GM10266 (cell line): ENCODE measurements at regions not wholly inside any gene's neighbourhood (a gene's known extent, or its start where the extent isn't known, plus 50 kb on each side); places are given as distances from the start of the nearest gene placed in this dataset.
"Not testable (repeated sequence)": the region's sequence is repeated elsewhere in the genome, so short reads cannot be mapped to it uniquely, and the experiment has no call there.

Experiments
- DNase-seq: peaks from one replicate; pipeline ENCODE4 v3.0.0; 2012; ENCODE audit errors: extremely low spot score

DNA sequence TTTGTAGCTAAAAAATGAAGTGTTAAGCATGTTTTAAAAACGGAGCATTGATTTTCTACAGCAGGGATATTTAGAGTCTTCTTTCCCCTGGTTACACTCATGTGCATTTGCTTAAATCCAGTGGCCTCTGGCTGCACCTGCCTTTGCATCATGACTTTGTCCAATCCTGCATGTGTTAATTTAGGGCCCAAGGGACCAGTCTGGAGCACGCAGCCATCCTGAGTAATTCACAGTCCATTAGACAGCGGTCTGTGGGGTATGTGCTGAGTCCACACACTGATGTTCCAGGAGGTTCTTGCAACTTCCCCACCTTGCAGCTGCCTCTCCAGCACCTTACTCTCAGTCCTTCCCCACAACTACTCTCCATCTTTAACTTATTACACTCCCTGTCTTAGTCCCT, 60.7 kb upstream of the DPP6 start:
- DNase-seq, result not testable (repeated sequence)

DNA sequence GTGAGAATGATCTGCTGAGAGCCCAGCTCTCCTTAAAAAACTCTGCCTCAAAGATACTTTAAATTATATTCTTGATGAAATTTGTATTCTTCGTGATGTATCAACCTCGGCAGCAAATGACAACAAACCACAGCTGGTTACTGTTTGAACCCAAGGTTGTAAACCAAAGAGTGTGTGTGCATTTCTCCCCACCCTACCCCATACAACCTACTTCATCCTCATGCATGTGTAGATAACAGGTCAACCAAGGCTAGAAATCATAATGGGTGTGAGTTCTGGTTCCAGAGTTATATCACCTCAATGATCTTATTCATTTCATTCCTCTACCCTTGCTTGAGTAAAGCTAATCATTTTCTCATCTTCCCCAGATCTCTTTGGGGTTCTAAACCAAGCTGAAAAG, 58.8 kb upstream of the DPP6 start:
- not testable (repeated sequence) for DNase-seq

DNA sequence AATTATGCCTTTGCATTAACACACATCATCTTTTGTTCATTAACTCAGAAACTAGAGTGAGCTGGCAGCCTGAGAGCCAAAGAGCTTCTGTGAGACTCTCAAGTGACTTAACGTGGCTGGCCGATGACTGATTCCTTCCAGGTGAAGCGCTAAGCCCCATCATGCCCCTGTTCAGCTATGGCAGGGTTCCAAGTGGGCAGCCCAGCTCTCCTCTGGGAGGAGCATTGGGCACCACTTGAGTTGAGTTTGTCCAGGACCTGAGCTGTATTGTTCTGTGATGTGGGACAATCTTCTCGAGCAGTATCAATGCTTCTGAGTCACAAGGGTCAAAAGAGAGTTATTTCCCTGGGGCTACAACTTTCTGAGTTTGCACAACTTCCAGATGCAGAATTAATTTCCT, 53.3 kb upstream of the DPP6 start:
- DNase-seq, result not testable (repeated sequence)
